ENCODE measurements at regions not wholly inside any gene's neighbourhood (a gene's known extent, or its start where the extent isn't known, plus 50 kb on each side); places are given as distances from the start of the nearest gene placed in this dataset.

DNA sequence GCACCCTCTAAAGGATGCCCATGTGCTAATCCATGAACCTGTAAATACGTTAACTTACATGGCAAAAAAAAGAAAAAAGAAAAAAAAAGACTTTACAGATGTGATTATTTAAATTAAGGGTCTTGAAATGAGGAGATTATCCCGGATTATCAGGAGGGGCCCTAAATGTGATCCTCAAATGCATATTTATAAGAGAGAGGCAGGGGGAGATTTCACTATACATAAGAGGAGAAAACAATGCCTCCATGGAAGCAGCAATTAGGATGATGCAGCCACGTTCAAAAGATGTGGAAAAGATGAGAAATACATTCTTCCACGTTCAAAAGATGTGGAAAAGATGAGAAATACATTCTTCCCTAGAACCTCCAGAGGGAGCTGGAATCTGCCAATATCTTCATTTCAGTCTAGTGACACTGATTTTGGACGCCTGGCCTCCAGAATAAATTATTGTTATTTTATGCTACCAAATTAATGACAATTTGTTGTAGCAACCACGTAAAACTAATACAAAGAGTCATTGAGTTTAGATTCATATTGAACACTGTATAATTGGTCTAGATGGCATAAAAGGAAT, 328.4 kb upstream of the GNAI1 start:
- H3K27me3 ChIP-seq: no peaks in the 10 kb centered on the region
- no peaks in the 10 kb centered on the region for H3K9me3 ChIP-seq
- no peak overlapping the region for H3K4me3 ChIP-seq
- no peaks in the 10 kb centered on the region for H3K4me1 ChIP-seq
- no peak overlapping the region for H3K27ac ChIP-seq
- intact Hi-C loops (cut with DNase I): loop anchor here (10.0 kb wide), 1 partner anchor 209 kb away; no protein-coding TSS in a partner anchor
- no peak for DNase-seq
- no peak overlapping the region for H3K9ac ChIP-seq (ENCODE audit: low read depth in 2 of 2, low read length in 2 of 2)
- no peaks in the 10 kb centered on the region for H3K36me3 ChIP-seq
- TF ChIP-seq, protein P1, sequence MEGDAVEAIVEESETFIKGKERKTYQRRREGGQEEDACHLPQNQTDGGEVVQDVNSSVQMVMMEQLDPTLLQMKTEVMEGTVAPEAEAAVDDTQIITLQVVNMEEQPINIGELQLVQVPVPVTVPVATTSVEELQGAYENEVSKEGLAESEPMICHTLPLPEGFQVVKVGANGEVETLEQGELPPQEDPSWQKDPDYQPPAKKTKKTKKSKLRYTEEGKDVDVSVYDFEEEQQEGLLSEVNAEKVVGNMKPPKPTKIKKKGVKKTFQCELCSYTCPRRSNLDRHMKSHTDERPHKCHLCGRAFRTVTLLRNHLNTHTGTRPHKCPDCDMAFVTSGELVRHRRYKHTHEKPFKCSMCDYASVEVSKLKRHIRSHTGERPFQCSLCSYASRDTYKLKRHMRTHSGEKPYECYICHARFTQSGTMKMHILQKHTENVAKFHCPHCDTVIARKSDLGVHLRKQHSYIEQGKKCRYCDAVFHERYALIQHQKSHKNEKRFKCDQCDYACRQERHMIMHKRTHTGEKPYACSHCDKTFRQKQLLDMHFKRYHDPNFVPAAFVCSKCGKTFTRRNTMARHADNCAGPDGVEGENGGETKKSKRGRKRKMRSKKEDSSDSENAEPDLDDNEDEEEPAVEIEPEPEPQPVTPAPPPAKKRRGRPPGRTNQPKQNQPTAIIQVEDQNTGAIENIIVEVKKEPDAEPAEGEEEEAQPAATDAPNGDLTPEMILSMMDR (IDR thresholded peaks at IDR 0.05): no peak

DNA sequence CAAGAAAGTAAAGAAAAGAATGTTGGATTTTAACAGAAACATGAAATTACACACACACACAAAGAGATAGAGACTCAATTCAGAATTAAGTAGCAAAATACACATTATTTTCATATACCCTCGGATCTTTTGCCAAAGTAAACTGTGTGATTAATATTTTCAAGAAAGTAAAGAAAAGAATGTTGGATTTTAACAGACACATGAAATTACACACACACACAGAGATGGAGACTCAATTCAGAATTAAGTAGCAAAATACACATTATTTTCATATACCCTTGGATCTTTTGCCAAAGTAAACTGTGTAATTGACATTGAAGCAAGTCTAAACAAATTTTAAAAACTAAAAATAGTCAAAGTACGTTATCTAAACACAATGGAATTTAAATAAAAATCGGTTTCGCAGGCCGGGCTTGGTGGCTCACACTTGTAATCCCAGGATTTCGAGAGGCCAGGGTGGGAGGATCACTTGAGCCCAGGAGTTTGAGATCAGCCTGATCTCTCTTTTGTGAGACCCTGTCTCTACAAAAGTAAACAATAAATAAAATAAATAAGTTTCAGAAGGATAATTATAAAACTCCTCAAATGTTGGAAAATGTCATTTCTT, 337.3 kb upstream of the MAGI2 start:
- H3K4me1 ChIP-seq: no peaks in the 10 kb centered on the region
- TF ChIP-seq, protein P1 (IDR thresholded peaks at IDR 0.05): no peak
- DNase-seq: no peak
- intact Hi-C loops (cut with DNase I): no loop called here
- H3K9me3 ChIP-seq: no peaks in the 10 kb centered on the region
- no peaks in the 10 kb centered on the region for H3K27me3 ChIP-seq
- no peak overlapping the region for H3K27ac ChIP-seq
- H3K4me3 ChIP-seq: no peak overlapping the region
- no peak overlapping the region for H3K9ac ChIP-seq (ENCODE audit: low read depth in 2 of 2, low read length in 2 of 2)
- no peaks in the 10 kb centered on the region for H3K36me3 ChIP-seq

DNA sequence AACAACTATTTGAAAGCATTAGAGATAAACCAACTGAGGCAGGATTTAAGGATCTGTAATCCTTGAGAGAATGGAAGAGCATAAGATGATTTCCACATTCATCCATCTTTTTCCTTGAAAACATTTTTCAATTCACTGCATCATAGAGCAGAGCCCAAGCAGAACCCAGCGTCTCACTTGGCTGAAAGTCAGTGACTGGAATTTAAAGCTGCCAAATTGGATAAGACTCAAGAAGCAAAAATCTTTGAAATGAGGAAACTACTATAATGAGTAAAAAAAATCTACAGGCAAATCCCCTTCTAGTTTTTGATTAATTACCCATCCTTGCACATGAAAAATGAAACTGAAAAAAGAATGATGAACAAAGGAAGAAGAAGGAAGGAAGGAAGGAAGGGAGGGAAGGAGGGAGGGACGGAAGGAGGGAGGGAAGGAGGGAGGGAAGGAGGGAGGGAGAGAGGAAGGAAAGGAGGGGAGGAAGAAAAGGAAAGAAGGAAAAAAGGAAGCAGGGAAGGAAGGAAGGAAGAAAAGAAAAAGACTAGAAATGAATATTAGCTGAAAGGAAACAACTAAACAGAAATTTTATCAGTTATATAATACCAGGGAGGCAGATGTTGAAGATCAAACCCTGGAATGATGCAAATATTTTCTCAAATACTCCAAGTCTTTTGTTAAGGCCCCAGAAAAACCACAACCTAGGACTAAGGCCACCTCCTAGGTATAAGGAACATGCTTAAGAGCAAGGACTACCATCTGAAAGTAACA, 336.3 kb upstream of the MAGI2 start:
- Histone ChIP-seq H3K9me3 (no peaks in the 10 kb centered on the region), H3K36me3 (no peaks in the 10 kb centered on the region), H3K27me3 (no peaks in the 10 kb centered on the region), H3K27ac (no peak overlapping the region), H3K4me3 (no peak overlapping the region), H3K9ac (ENCODE audit: low read depth in 2 of 2, low read length in 2 of 2) (no peak overlapping the region), H3K4me1 (no peaks in the 10 kb centered on the region)
- intact Hi-C loops (cut with DNase I): no loop called here
- no peak for DNase-seq
- TF ChIP-seq, protein P1 (IDR thresholded peaks at IDR 0.05): no peak

DNA sequence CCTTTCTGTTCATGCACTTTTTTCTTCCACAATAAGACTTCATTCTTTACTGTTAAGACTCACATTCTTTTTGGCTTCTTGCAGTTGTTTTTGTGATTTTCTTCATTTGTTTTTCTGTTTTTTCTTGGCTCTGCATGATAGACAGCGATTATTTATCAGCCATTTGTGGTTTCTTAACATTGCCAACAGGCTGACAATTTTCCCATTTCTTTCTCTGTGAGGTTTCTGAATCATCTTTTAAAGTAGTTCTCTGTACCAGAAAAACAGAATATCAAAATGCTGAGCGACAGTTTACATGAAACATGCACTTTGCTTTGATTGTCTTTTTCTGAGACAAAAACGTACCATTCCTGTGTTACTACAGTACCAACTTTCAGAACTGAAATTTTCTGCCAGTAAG, 334.2 kb upstream of the MAGI2 start:
- TF ChIP-seq, protein P1 (IDR thresholded peaks at IDR 0.05): no peak

DNA sequence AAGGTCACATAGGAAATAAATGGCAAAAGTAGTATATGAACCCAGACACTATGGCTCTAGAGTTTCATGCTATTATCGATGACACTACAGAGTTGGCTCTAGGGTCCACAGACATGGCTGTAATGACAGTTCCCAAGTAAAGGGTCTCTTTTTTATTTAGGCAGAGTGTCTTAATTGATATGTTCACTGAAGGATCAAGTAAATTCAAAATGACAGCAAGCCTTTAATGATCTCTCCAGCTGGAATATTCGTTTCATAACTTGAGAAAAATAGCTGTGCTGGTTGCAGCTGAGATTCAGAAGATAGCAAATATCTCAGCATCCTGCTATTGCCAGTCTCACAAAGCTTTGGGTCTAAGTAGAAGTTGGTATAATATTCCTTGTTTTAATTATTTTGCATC, 333.6 kb upstream of the MAGI2 start:
- H3K9me3 ChIP-seq: no peaks in the 10 kb centered on the region
- no peak overlapping the region for H3K9ac ChIP-seq (ENCODE audit: low read depth in 2 of 2, low read length in 2 of 2)
- intact Hi-C loops (cut with DNase I): no loop called here
- H3K36me3 ChIP-seq: no peaks in the 10 kb centered on the region
- H3K27me3 ChIP-seq: no peaks in the 10 kb centered on the region
- no peak for DNase-seq
- H3K4me1 ChIP-seq: no peaks in the 10 kb centered on the region
- H3K4me3 ChIP-seq: no peak overlapping the region
- H3K27ac ChIP-seq: no peak overlapping the region
- TF ChIP-seq, protein P1 (IDR thresholded peaks at IDR 0.05): no peak

More for the DNA sequence above, 334.2 kb upstream of the MAGI2 start:
- intact Hi-C loops (cut with DNase I): no loop called here
- Histone ChIP-seq H3K36me3 (no peaks in the 10 kb centered on the region), H3K27me3 (no peaks in the 10 kb centered on the region), H3K9ac (ENCODE audit: low read depth in 2 of 2, low read length in 2 of 2) (no peak overlapping the region), H3K9me3 (no peaks in the 10 kb centered on the region), H3K4me3 (no peak overlapping the region), H3K27ac (no peak overlapping the region), H3K4me1 (no peaks in the 10 kb centered on the region)
- no peak for DNase-seq

Measured in colonic mucosa (tissue), 4 donors.